Testis (tissue), 2 donors: ENCODE measurements at regions not wholly inside any gene's neighbourhood (a gene's known extent, or its start where the extent isn't known, plus 50 kb on each side); places are given as distances from the start of the nearest gene placed in this dataset.

Source experiments
- DNase-seq: peaks from one replicate; pipeline ENCODE4 v3.0.0-alpha.2; 2019
- H3K27ac ChIP-seq, 2 donors: fragments of 200-600 bp; sonication (generic); one replicate each; pipeline ENCODE4 v1.5.1; 2019
- H3K27me3 ChIP-seq: fragments of 200-600 bp; sonication (generic); one replicate; pipeline ENCODE4 v1.5.1; 2019
- H3K36me3 ChIP-seq: fragments of 200-600 bp; sonication (generic); one replicate; pipeline ENCODE4 v1.5.1; 2017; ENCODE audit warnings: low read depth; ENCODE audit errors: missing control alignments
- H3K4me1 ChIP-seq: fragments of 200-600 bp; sonication (generic); one replicate; pipeline ENCODE4 v1.5.1; 2019
- H3K4me3 ChIP-seq, 2 donors: fragments of 200-600 bp; sonication (generic); one replicate each; pipeline ENCODE4 v1.5.1; 2017 to 2019
- H3K9me3 ChIP-seq: fragments of 200-600 bp; sonication (generic); one replicate; pipeline ENCODE4 v1.5.1; 2017
- CTCF ChIP-seq, 3 experiments: fragments of 450-650 bp in 2 of 3; fragments of 200-600 bp in 1 of 3; sonication (generic) in 1 of 3; IDR thresholded peaks; one replicate each; pipeline ENCODE4 v1.5.1; 2016 to 2019; ENCODE audit warnings: antibody characterized with exemption in 3 of 3, mild to moderate bottlenecking in 2 of 3, moderate library complexity in 1 of 3
- POLR2A ChIP-seq: fragments of 450-650 bp; IDR thresholded peaks from one replicate; pipeline ENCODE4 v1.6.1; 2017; ENCODE audit warnings: antibody characterized with exemption, mild to moderate bottlenecking, moderate library complexity
- WGBS, 2 donors: methylation state at CpG; one replicate each; pipeline ENCODE4 v1.1.5; 2018; 5-methylcytosine and 5-hydroxymethylcytosine counted together
- intact Hi-C: fragments of 100-400 bp; cut with DNase I; formaldehyde crosslinking; loops from one replicate; pipeline ENCODE4 v1.15.1; 2023; ENCODE audit warnings: low total_unique reads

GRCh38 chr14:49527221-49527620 lies 59.0 kb downstream of the RPS29 start:
- Histone ChIP-seq H3K27me3 (no peaks in the 10 kb centered on the region), H3K27ac (no peak overlapping the region), H3K4me3 (no peak overlapping the region), H3K4me1 (no peaks in the 10 kb centered on the region), H3K9me3 (no peaks in the 10 kb centered on the region), H3K36me3 (no peaks in the 10 kb centered on the region)
- DNase-seq, result no peak
- WGBS, 2 donors, result 19 to 24% methylated on average over 1 of the region's 1 CpG
- TF ChIP-seq CTCF (IDR thresholded peaks at IDR 0.05), result no peak
- no peak for TF ChIP-seq POLR2A
- intact Hi-C loops, result no loop called here

GRCh38 chr14:49526101-49526500 lies 60.1 kb downstream of the RPS29 start:
- no peak for TF ChIP-seq CTCF (IDR thresholded peaks at IDR 0.05)
- TF ChIP-seq POLR2A, result no peak
- H3K9me3 ChIP-seq, result no peaks in the 10 kb centered on the region
- no peaks in the 10 kb centered on the region for H3K36me3 ChIP-seq
- intact Hi-C loops, result no loop called here
- DNase-seq, result no peak
- H3K27ac ChIP-seq, result no peak overlapping the region
- H3K27me3 ChIP-seq, result no peaks in the 10 kb centered on the region
- no peak overlapping the region for H3K4me3 ChIP-seq
- no peaks in the 10 kb centered on the region for H3K4me1 ChIP-seq

GRCh38 chr14:49516286-49516685 lies 69.9 kb downstream of the RPS29 start:
- no peak for DNase-seq
- H3K27me3 ChIP-seq, result no peaks in the 10 kb centered on the region
- no peak overlapping the region for H3K4me3 ChIP-seq
- H3K4me1 ChIP-seq, result no peaks in the 10 kb centered on the region
- intact Hi-C loops, result no loop called here
- TF ChIP-seq POLR2A (no peak), CTCF (IDR thresholded peaks at IDR 0.05) (no peak)
- H3K9me3 ChIP-seq, result no peaks in the 10 kb centered on the region
- H3K27ac ChIP-seq, result no peak overlapping the region
- no peaks in the 10 kb centered on the region for H3K36me3 ChIP-seq
- 63 to 72% methylated on average over 3 of the region's 3 CpGs for WGBS, 2 donors

GRCh38 chr14:49512571-49512970 lies 73.6 kb downstream of the RPS29 start:
- TF ChIP-seq POLR2A (no peak), CTCF (IDR thresholded peaks at IDR 0.05) (no peak)
- Histone ChIP-seq H3K9me3 (no peaks in the 10 kb centered on the region), H3K36me3 (no peaks in the 10 kb centered on the region), H3K27ac (no peak overlapping the region), H3K27me3 (no peaks in the 10 kb centered on the region), H3K4me3 (no peak overlapping the region), H3K4me1 (no peaks in the 10 kb centered on the region)
- intact Hi-C loops, result no loop called here
- DNase-seq, result no peak

- Histone ChIP-seq H3K27ac (no peak overlapping the region), H3K27me3 (no peaks in the 10 kb centered on the region), H3K36me3 (no peaks in the 10 kb centered on the region), H3K4me3 (no peak overlapping the region), H3K4me1 (no peaks in the 10 kb centered on the region), H3K9me3 (no peaks in the 10 kb centered on the region)
- intact Hi-C loops, result no loop called here
- TF ChIP-seq CTCF (IDR thresholded peaks at IDR 0.05) (no peak), POLR2A (no peak)
- no peak for DNase-seq
- WGBS, 2 donors, result 60 to 72% methylated on average over 3 of the region's 3 CpGs
Observed at GRCh38 chr14:49512147-49512551, 74.0 kb downstream of the RPS29 start.
